ENCODE measurements at regions not wholly inside any gene's neighbourhood (a gene's known extent, or its start where the extent isn't known, plus 50 kb on each side); places are given as distances from the start of the nearest gene placed in this dataset.

- DNase-seq (ENCODE audit: low read depth): no peak
Observed at GRCh38 chr11:37623778-37624177, 1025.7 kb upstream of the RAG2 start.

DNA sequence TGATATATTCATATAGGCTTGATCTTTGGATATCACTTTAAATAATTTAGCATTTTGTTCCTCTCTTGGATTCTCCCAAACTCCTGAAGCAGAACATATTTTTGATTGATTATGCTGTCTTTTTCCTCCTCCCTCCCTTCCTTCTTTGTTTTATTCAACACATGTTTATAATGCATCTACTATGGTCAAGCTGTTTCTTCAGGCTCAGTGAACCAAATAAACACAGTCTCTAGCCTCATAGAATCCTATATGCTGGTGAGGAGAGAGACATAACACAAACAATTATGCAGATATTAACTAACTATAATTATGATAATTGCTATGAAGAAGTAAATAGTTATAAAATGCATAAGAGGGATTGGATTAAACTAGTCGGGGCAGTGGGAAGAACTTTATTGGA, 1023.6 kb upstream of the RAG2 start:
- no peak for DNase-seq (ENCODE audit: low read depth)

DNA sequence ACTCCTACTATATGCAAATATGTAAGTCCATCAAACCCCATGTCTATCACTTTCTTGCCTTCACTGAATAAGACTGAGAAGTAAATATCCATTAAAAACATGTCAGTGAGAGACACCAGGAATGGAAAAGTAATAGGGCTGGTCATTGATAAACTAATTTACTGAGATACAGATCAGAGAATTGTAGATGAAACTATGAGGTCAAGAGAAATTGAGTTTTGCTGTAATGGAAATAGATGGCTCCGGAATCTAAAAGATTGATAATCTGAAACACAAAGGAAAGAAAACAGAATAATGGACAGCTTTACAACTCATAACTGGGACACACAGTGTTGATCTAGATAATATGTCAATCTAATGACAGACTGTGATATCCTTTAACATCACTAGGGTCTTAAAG, 1018.3 kb upstream of the RAG2 start:
- DNase-seq (ENCODE audit: low read depth): no peak

- no peak for DNase-seq (ENCODE audit: low read depth)
Observed at GRCh38 chr11:37613031-37613430, 1015.0 kb upstream of the RAG2 start.

DNA sequence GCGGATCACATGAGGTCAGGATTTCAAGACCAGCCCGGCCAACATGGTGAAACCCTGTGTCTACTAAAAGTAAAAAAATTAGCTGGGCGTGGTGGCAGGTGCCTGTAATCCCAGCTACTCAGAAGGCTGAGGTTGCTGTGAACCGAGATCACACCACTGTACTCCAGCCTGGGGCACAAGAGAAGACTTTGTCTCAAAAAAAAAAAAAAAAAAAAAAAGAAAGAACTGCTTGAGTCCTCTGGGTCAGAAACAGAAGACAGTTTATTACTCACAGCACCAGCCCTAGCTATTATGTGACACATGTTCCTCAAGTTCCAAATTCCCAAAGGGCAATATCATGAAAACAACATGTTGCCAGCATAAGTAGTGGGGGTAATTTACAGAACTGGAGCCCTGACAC, 1014.1 kb upstream of the RAG2 start:
- no peak for DNase-seq (ENCODE audit: low read depth)

GRCh38 chr11:37605229-37605628, 1007.2 kb upstream of the RAG2 start:
- DNase-seq (ENCODE audit: low read depth): no peak

GRCh38 chr11:37598381-37598780, 1000.3 kb upstream of the RAG2 start:
- DNase-seq (ENCODE audit: low read depth): no peak

DNA sequence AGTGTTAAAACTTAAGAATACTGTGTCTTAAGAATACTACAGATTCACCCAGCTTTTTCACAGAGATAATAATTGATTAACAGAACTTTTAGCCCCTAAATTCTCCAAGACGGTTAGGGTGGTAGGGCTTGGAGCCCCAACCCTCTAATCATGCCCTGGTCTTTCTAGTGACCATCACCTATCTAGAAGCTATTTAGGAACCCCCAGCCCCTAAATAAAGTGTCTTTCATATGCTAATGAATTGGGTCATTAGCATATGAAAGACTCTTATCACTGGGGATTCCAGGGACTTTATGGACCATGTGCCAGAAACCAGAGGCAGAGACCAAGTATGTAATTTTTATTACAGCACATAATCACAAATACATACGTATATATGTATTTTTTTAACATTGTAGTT, 999.7 kb upstream of the RAG2 start:
- DNase-seq (ENCODE audit: low read depth): no peak

GRCh38 chr11:37595845-37596244, 997.8 kb upstream of the RAG2 start:
- DNase-seq (ENCODE audit: low read depth): no peak

GRCh38 chr11:37574361-37574760, 976.3 kb upstream of the RAG2 start:
- DNase-seq (ENCODE audit: low read depth): no peak

DNA sequence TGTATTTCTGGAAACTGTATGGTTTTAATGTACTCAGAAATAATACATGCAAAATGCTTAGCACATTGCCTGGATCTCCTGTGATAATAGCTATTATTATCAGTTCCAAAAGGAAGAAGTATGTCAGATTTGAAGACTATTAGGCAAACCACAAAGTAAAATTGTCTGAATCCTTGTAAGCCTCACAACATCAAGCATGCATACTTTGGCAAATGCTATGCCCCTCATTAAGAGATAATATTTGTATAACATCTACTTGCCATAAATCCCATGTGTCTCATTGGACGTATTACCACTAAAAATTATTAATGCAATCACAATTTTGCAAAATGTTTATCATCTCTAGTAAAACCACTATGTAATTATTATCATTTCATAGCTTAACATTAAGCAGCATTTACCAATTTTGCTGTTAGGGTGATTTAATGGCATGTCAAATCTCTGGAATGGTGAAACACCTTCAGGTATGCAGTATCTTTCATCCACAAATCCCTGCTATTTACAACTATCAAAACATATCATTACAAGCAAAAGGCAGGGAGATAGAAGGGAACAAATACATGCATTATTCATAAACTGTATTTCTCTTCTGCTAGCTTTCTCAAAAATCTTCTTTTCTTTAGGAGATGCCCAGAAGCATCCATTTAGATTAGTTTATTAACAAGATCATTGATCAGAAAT, 974.6 kb upstream of the RAG2 start:
- no peak for DNase-seq (ENCODE audit: low read depth)

DNA sequence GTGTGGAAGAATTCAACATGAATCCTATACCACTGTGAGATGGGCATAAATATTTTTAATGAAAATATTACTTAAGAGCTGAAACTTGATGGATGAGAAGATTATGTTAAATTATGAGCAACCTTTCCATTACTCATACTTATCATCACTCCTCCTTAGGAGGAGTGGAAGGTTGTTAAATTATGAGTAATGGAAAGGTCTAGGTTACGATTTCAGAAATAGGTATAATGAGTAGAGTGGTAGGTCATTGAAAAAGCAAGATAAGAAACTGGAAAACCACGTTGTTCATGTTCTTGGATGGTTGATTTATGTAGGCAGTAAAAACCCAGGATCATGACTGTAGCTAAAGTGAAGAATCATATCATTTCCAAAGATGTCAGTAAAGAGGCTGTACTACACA, 973.2 kb upstream of the RAG2 start:
- no peak for DNase-seq (ENCODE audit: low read depth)

- no peak for DNase-seq (ENCODE audit: low read depth)
Observed at GRCh38 chr11:37560991-37561390, 963.0 kb upstream of the RAG2 start.

GRCh38 chr11:37560346-37560745, 962.3 kb upstream of the RAG2 start:
- DNase-seq (ENCODE audit: low read depth): no peak

GRCh38 chr11:37558619-37559210, 960.7 kb upstream of the RAG2 start:
- DNase-seq (ENCODE audit: low read depth): no peak

GRCh38 chr11:37557990-37558389, 960.0 kb upstream of the RAG2 start:
- no peak for DNase-seq (ENCODE audit: low read depth)

GRCh38 chr11:37552284-37552683, 954.2 kb upstream of the RAG2 start:
- DNase-seq (ENCODE audit: low read depth): no peak

- no peak for DNase-seq (ENCODE audit: low read depth)
Observed at GRCh38 chr11:37544491-37544890, 946.5 kb upstream of the RAG2 start.

GRCh38 chr11:37533830-37534229, 935.8 kb upstream of the RAG2 start:
- no peak for DNase-seq (ENCODE audit: low read depth)

GRCh38 chr11:37533087-37533486, 935.1 kb upstream of the RAG2 start:
- no peak for DNase-seq (ENCODE audit: low read depth)

GRCh38 chr11:37532271-37532670, 934.2 kb upstream of the RAG2 start:
- DNase-seq (ENCODE audit: low read depth): no peak

- no peak for DNase-seq (ENCODE audit: low read depth)
Observed at GRCh38 chr11:37527545-37527944, 929.5 kb upstream of the RAG2 start.

DNA sequence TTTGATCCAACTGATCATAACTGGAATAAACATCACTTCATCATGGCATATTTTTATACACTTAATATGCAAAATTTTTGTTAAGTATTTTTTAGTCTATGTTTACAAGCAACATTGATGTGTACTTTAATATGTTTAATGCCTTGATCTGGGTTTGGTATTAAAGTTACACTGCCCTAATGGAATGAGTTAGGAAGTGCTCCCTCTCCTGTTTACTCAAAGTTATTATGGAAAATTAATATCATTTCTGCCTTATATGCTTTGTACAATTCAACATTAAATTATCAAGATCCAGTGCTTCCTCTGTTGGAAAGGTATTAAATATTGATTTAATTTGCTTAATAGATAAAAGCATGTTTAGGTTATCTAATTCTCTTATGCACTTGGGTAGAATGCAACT, 927.3 kb upstream of the RAG2 start:
- DNase-seq (ENCODE audit: low read depth): no peak

- DNase-seq (ENCODE audit: low read depth): no peak
Observed at GRCh38 chr11:37519781-37520180, 921.7 kb upstream of the RAG2 start.

Measured in T-helper 22 cell (primary cell).